Activated B cell treated with CpG ODN at 0.5 μM for 24 hours (primary cell): ENCODE measurements at regions not wholly inside any gene's neighbourhood (a gene's known extent, or its start where the extent isn't known, plus 50 kb on each side); places are given as distances from the start of the nearest gene placed in this dataset.

ENCODE experiments used
- ATAC-seq: fragments of 200-7000 bp; cut with Tn5 transposase; one replicate; pipeline ENCODE4 v1.10.0; 2021; ENCODE audit warnings: low read depth, mild to moderate bottlenecking, moderate library complexity
- CTCF ChIA-PET: fragments of 350-600 bp; sonication (Branson Sonifier 250); formaldehyde crosslinking; loops from one replicate; lab custom pipeline; 2021; ENCODE audit warnings: antibody characterized with exemption; lab: Charles Lee
- POLR2A ChIA-PET: fragments of 350-600 bp; sonication (Branson Sonifier 250); formaldehyde crosslinking; loops from one replicate; lab custom pipeline; 2021; ENCODE audit warnings: antibody characterized with exemption; lab: Charles Lee
- DNase-seq: peaks from one replicate; pipeline ENCODE4 v3.0.0; 2022
- H3K27ac Mint-ChIP-seq: one replicate; pipeline ENCODE4 v1.8.0; 2020; ENCODE audit warnings: mixed read lengths
- H3K27me3 Mint-ChIP-seq: one replicate; pipeline ENCODE4 v1.8.0; 2021; ENCODE audit warnings: mixed read lengths
- H3K36me3 Mint-ChIP-seq: one replicate; pipeline ENCODE4 v1.8.0; 2021; ENCODE audit warnings: low read depth, mixed read lengths
- H3K4me1 Mint-ChIP-seq: one replicate; pipeline ENCODE4 v1.8.0; 2021; ENCODE audit warnings: mixed read lengths
- H3K4me3 Mint-ChIP-seq: one replicate; pipeline ENCODE4 v1.8.0; 2020; ENCODE audit warnings: mild to moderate bottlenecking, mixed read lengths
- H3K9me3 Mint-ChIP-seq: one replicate; pipeline ENCODE4 v1.8.0; 2020; ENCODE audit warnings: mixed read lengths
- CTCF ChIP-seq: fragments of 200-600 bp; IDR thresholded peaks from one replicate; pipeline ENCODE4 v1.8.0; 2022; ENCODE audit warnings: antibody characterized with exemption, mild to moderate bottlenecking
- intact Hi-C: fragments of 100-400 bp; cut with micrococcal nuclease; formaldehyde crosslinking; loops from one replicate; pipeline ENCODE4 v1.15.1; 2024

DNA sequence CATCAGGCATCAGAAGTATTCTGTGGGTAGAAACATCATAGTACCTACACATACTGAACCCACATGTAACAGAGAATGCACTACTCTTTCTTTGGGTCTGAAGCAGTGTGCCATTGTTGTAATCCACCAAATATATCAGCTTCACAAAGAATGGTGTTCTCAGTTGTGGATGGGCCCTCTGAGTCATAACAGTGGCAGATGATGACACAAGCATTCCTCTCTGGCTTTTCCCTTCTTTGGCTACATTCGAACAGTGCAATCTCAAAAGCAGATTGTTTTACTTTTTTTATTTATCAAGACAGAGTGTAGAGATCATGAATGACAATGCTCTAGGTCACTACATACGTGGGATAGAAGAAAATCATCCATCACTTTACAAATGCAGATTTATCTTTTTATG, 247.2 kb upstream of the EPHA5 start:
- Mint-ChIP-seq H3K27ac (no peak overlapping the region), H3K27me3 (no peaks in the 10 kb centered on the region), H3K36me3 (no peaks in the 10 kb centered on the region), H3K4me3 (no peak overlapping the region), H3K9me3 (peaks cover 2% of the 10 kb centered on the region), H3K4me1 (no peaks in the 10 kb centered on the region)
- ATAC-seq (no peak), DNase-seq (no peak)
- TF ChIP-seq CTCF: no peak
- intact Hi-C loops: no loop called here
- ChIA-PET CTCF (no interaction called here), POLR2A (no interaction called here)

DNA sequence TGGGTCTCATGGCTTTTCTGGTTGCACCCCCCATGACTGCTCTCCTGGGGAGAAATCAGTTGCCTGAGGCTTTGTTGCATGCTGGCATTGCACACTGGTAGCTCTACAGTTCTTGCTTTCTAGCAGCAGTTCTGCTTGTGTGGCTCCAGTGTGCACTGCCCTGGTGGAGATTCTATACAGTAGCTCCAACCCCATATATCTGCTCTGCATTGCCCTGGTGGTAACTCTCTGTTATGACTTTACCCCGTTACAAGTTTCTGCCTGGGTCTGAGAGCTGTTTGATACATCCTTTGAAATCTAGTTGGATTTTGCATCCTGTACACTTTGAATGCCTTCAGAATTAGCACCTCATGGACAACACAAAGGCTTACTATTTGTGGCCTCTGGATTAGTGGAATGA, 241.4 kb upstream of the EPHA5 start:
- no peak overlapping the region for H3K27ac Mint-ChIP-seq
- TF ChIP-seq CTCF: no peak
- CTCF ChIA-PET: no interaction called here
- intact Hi-C loops: no loop called here
- no peaks in the 10 kb centered on the region for H3K27me3 Mint-ChIP-seq
- no peaks in the 10 kb centered on the region for H3K4me1 Mint-ChIP-seq
- peaks cover 1% of the 10 kb centered on the region for H3K9me3 Mint-ChIP-seq
- no peak overlapping the region for H3K4me3 Mint-ChIP-seq
- POLR2A ChIA-PET: no interaction called here
- ATAC-seq (no peak), DNase-seq (no peak)
- H3K36me3 Mint-ChIP-seq: no peaks in the 10 kb centered on the region

DNA sequence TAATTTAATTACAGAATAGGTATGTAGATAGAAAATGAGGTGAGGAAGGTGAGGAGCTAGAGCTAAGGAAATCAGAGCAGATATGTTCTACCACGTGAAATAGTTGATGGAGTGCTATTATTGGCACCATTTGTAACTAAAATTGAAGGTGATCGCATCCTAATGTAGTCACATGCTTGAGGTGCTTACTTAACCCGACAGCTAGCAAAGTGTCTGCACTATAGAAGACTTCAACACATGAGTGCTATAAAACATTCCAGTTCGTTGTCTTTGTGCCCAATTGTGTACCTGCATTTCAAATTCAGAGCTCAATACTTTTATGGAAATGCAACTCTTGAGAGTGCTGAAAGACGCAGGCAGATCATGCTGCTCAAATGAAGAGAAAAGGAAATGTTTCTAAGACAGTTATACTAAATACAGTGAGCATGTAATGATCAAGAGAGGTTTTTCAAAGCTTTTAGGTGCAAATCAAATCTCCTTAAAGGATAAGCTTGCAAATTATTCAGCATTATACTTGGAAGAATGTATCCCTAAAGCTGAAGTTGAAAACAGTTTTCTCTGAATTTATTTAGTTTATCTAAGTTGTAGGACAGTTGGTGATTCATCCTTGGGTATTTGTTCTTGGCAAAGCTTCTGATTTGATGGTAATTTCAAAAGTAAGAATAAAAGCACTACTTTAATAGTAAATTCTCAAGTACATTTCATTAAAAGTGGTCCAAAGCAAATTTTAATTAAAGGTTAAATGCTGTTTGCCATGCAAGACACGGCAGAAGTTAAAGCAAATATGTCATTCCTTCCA, 223.9 kb upstream of the EPHA5 start:
- no peak overlapping the region for H3K4me3 Mint-ChIP-seq
- H3K36me3 Mint-ChIP-seq: no peaks in the 10 kb centered on the region
- CTCF ChIA-PET: no interaction called here
- ATAC-seq (no peak), DNase-seq (no peak)
- intact Hi-C loops: no loop called here
- H3K4me1 Mint-ChIP-seq: no peaks in the 10 kb centered on the region
- H3K27ac Mint-ChIP-seq: no peak overlapping the region
- peaks cover 12% of the 10 kb centered on the region for H3K9me3 Mint-ChIP-seq
- POLR2A ChIA-PET: no interaction called here
- no peaks in the 10 kb centered on the region for H3K27me3 Mint-ChIP-seq
- no peak for TF ChIP-seq CTCF

- ATAC-seq (no peak), DNase-seq (no peak)
- no peaks in the 10 kb centered on the region for H3K27me3 Mint-ChIP-seq
- H3K27ac Mint-ChIP-seq: no peak overlapping the region
- no peaks in the 10 kb centered on the region for H3K36me3 Mint-ChIP-seq
- intact Hi-C loops: no loop called here
- H3K4me3 Mint-ChIP-seq: no peak overlapping the region
- CTCF ChIA-PET: no interaction called here
- H3K4me1 Mint-ChIP-seq: no peaks in the 10 kb centered on the region
- no peak for TF ChIP-seq CTCF
- H3K9me3 Mint-ChIP-seq: peaks cover 12% of the 10 kb centered on the region
- POLR2A ChIA-PET: no interaction called here
Measured at GRCh38 chr4:65893271-65893670, 223.0 kb upstream of the EPHA5 start.

DNA sequence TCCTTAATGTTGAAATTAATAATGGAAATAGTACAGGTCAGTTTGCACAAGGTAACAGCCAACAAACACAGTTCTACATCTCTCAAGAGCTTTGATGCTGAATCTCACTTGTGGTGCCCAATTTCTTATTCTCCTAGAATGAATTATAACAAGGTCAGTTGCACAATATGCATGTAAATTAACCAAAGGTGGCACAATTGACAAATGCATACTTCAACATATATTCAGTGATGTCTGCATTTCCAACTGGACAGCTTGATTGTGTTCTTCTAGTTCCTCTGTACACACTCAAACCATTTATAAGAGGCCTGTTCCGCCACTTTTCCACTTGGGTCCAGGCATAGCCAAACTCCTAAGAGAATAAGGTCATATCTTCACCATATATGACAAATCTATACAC, 210.3 kb upstream of the EPHA5 start:
- intact Hi-C loops: no loop called here
- H3K9me3 Mint-ChIP-seq: peaks cover 2% of the 10 kb centered on the region
- H3K27ac Mint-ChIP-seq: no peak overlapping the region
- H3K36me3 Mint-ChIP-seq: no peaks in the 10 kb centered on the region
- no peak overlapping the region for H3K4me3 Mint-ChIP-seq
- ATAC-seq (no peak), DNase-seq (no peak)
- POLR2A ChIA-PET: no interaction called here
- CTCF ChIA-PET: no interaction called here
- H3K4me1 Mint-ChIP-seq: no peaks in the 10 kb centered on the region
- no peak for TF ChIP-seq CTCF
- no peaks in the 10 kb centered on the region for H3K27me3 Mint-ChIP-seq
